H1 (cell line): ENCODE measurements at regions not wholly inside any gene's neighbourhood (a gene's known extent, or its start where the extent isn't known, plus 50 kb on each side); places are given as distances from the start of the nearest gene placed in this dataset.

ENCODE experiments used
- CBX5 ChIP-seq: fragments of 300-800, 300-1000 bp; sonication (generic); IDR thresholded peaks from 2 replicates; pipeline ENCODE4 v1.7.1; 2016; ENCODE audit warnings: antibody characterized with exemption, low read length, low read depth
- EZH2 ChIP-seq: fragments of 200-600 bp; sonication (generic); IDR thresholded peaks from 2 replicates; pipeline ENCODE4 v1.7.1; 2012; ENCODE audit warnings: low read depth, mild to moderate bottlenecking, moderate library complexity, low read length, inconsistent platforms; ENCODE audit not compliant: severe bottlenecking
- GABPA ChIP-seq: IDR thresholded peaks from 2 replicates; pipeline ENCODE4 v1.6.1; 2011; ENCODE audit warnings: mild to moderate bottlenecking, low read length, moderate library complexity, borderline replicate concordance; ENCODE audit not compliant: insufficient read depth
- ZNF274 ChIP-seq: IDR thresholded peaks from 2 replicates; pipeline ENCODE4 v1.7.0; 2012; ENCODE audit warnings: low read length, borderline replicate concordance; ENCODE audit errors: extremely low read depth

DNA sequence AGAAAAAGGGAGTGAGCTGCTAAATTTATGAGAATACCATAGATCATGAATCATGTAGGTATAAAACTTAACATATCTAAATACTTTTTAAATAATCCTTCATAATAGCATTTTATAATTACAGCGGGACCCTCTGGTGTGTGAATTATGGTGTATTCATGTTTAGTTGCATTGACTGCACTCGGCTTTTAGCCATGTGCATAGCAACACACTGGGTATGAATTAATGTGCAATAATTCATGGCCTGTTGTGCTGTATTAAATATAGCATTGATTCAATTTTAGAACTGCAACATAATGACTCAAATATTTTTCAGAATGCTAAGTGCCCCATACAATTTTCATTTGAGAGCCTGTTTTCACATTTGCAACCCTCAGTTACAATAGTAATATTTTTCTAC is 249.6 kb upstream of the G2E3 start (continued):
- TF ChIP-seq CBX5 (no peak), ZNF274 (no peak), EZH2 (no peak), GABPA (no peak)
